ENCODE measurements at regions not wholly inside any gene's neighbourhood (a gene's known extent, or its start where the extent isn't known, plus 50 kb on each side); places are given as distances from the start of the nearest gene placed in this dataset.
A peak's percentile ranks its signal among the peaks of the same experiment; 100 is the strongest.
"Not testable (repeated sequence)": the region's sequence is repeated elsewhere in the genome, so short reads cannot be mapped to it uniquely, and the experiment has no call there.

GRCh38 chr5:18292146-18292545, 657.9 kb downstream of the TAF11L14 start:
- H3K9me3 Mint-ChIP-seq: no peaks in the 10 kb centered on the region
- no peak overlapping the region for H3K27ac Mint-ChIP-seq
- DNase-seq (ENCODE audit: extremely low spot score, unreplicated experiment): no peak
- H3K36me3 Mint-ChIP-seq: no peaks in the 10 kb centered on the region
- no peaks in the 10 kb centered on the region for H3K27me3 Mint-ChIP-seq
- no peak overlapping the region for H3K4me3 Mint-ChIP-seq
- no peak for TF ChIP-seq CTCF (conservative IDR thresholded peaks at IDR 0.05)
- H3K4me1 Mint-ChIP-seq (ENCODE audit: unreplicated experiment): no peaks in the 10 kb centered on the region

GRCh38 chr5:18295696-18296095, 661.4 kb downstream of the TAF11L14 start:
- not testable (repeated sequence) for H3K9me3 Mint-ChIP-seq; H3K4me1 Mint-ChIP-seq (ENCODE audit: unreplicated experiment); DNase-seq (ENCODE audit: extremely low spot score, unreplicated experiment); H3K27ac Mint-ChIP-seq; H3K36me3 Mint-ChIP-seq; H3K4me3 Mint-ChIP-seq; H3K27me3 Mint-ChIP-seq

- Mint-ChIP-seq H3K27ac (no peak overlapping the region), H3K36me3 (no peaks in the 10 kb centered on the region), H3K27me3 (no peaks in the 10 kb centered on the region), H3K4me3 (no peak overlapping the region), H3K9me3 (no peaks in the 10 kb centered on the region), H3K4me1 (ENCODE audit: unreplicated experiment) (no peaks in the 10 kb centered on the region)
- DNase-seq (ENCODE audit: extremely low spot score, unreplicated experiment): no peak
- TF ChIP-seq CTCF (conservative IDR thresholded peaks at IDR 0.05): no peak
Observed at GRCh38 chr5:18299166-18299565, 664.9 kb downstream of the TAF11L14 start.

GRCh38 chr5:18305288-18305924, 671.1 kb downstream of the TAF11L14 start:
- Mint-ChIP-seq H3K4me3 (no peak overlapping the region), H3K4me1 (ENCODE audit: unreplicated experiment) (no peaks in the 10 kb centered on the region), H3K9me3 (no peaks in the 10 kb centered on the region), H3K36me3 (no peaks in the 10 kb centered on the region), H3K27me3 (no peaks in the 10 kb centered on the region), H3K27ac (no peak overlapping the region)
- TF ChIP-seq CTCF (conservative IDR thresholded peaks at IDR 0.05): peak; percentile 89
- DNase-seq (ENCODE audit: extremely low spot score, unreplicated experiment): no peak

DNA sequence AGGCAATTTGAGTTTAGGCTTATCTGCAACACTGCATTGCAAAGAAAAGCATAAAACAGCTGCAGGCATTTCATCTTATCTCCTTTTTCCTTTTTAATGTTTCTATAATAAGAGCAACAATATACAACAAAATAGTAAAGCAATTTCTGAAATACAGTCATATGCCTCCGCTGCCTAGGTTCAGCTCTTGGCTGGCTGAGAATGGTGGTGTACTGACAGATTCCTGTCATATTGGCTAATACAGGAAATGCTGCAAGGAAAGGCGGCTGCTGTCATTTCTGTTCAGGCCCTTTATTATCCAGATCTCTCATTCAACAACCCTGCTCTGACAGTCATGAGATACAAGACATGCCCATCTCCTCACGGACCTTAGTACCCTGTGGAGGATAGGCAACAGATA, 677.0 kb downstream of the TAF11L14 start:
- no peaks in the 10 kb centered on the region for H3K36me3 Mint-ChIP-seq
- H3K4me1 Mint-ChIP-seq (ENCODE audit: unreplicated experiment): no peaks in the 10 kb centered on the region
- no peaks in the 10 kb centered on the region for H3K9me3 Mint-ChIP-seq
- no peaks in the 10 kb centered on the region for H3K27me3 Mint-ChIP-seq
- no peak overlapping the region for H3K4me3 Mint-ChIP-seq
- DNase-seq (ENCODE audit: extremely low spot score, unreplicated experiment): no peak
- H3K27ac Mint-ChIP-seq: no peak overlapping the region
- no peak for TF ChIP-seq CTCF (conservative IDR thresholded peaks at IDR 0.05)

GRCh38 chr5:18312016-18312415, 677.8 kb downstream of the TAF11L14 start:
- Mint-ChIP-seq H3K9me3 (no peaks in the 10 kb centered on the region), H3K36me3 (no peaks in the 10 kb centered on the region), H3K4me1 (ENCODE audit: unreplicated experiment) (no peaks in the 10 kb centered on the region), H3K4me3 (no peak overlapping the region), H3K27me3 (no peaks in the 10 kb centered on the region), H3K27ac (no peak overlapping the region)
- no peak for DNase-seq (ENCODE audit: extremely low spot score, unreplicated experiment)
- TF ChIP-seq CTCF (conservative IDR thresholded peaks at IDR 0.05): no peak
